BLaER1 (cell line): ENCODE measurements at regions not wholly inside any gene's neighbourhood (a gene's known extent, or its start where the extent isn't known, plus 50 kb on each side); places are given as distances from the start of the nearest gene placed in this dataset.

ENCODE experiments used
- H3K27ac ChIP-seq: shearing (Covaris generic); formaldehyde crosslinking; 2 replicates; pipeline ENCODE4 v1.8.1; 2022
- H3K27me3 ChIP-seq: shearing (Covaris generic); formaldehyde crosslinking; 2 replicates; pipeline ENCODE4 v1.8.1; 2022
- H3K36me3 ChIP-seq: shearing (Covaris generic); formaldehyde crosslinking; 2 replicates; pipeline ENCODE4 v1.8.1; 2022
- H3K4me1 ChIP-seq: shearing (Covaris generic); formaldehyde crosslinking; 2 replicates; pipeline ENCODE4 v1.8.1; 2022
- H3K4me2 ChIP-seq: shearing (Covaris generic); formaldehyde crosslinking; 2 replicates; pipeline ENCODE4 v1.8.1; 2022
- H3K4me3 ChIP-seq: shearing (Covaris generic); formaldehyde crosslinking; 2 replicates; pipeline ENCODE4 v1.8.1; 2022
- H3K9ac ChIP-seq: shearing (Covaris generic); formaldehyde crosslinking; 2 replicates; pipeline ENCODE4 v1.8.1; 2022
- H3K9me3 ChIP-seq: shearing (Covaris generic); formaldehyde crosslinking; 2 replicates; pipeline ENCODE4 v1.8.1; 2022
- H4K20me1 ChIP-seq: shearing (Covaris generic); formaldehyde crosslinking; 2 replicates; pipeline ENCODE4 v1.8.1; 2022
- Cebpa-rat ChIP-seq: shearing (Covaris generic); IDR thresholded peaks from 2 replicates; pipeline ENCODE4 v1.8.1; 2022

DNA sequence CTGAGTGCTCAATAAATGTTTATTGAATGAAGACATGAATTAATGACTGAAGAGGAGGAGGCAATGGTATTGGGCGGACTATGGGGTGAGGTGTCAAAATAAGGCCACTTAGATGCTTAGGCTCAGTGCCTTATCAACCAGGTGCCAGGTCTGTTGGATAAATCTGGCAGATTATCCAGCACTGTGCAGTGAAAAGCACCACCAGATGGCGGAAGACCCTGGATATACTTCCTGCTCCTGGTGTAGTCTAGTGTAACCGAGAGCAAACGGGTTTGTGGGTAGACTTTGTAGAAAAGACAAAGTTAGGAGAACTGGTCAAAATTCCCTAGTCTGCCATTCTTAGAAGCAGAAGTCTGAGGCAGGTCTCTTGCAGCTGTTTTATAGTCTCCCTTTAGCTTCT is 306.3 kb downstream of the ATP23 start:
- Histone ChIP-seq H3K9me3 (no peaks in the 10 kb centered on the region), H3K9ac (no peak overlapping the region), H3K4me3 (no peak overlapping the region), H3K4me2 (no peak overlapping the region), H4K20me1 (no peaks in the 10 kb centered on the region), H3K27ac (no peak overlapping the region), H3K4me1 (peaks cover 8% of the 10 kb centered on the region), H3K36me3 (no peaks in the 10 kb centered on the region), H3K27me3 (no peaks in the 10 kb centered on the region)
- no peak for TF ChIP-seq Cebpa-rat

GRCh38 chr12:58248599-58248998 is 307.2 kb downstream of the ATP23 start:
- Histone ChIP-seq H3K4me1 (peaks cover 14% of the 10 kb centered on the region), H3K9ac (no peak overlapping the region), H4K20me1 (no peaks in the 10 kb centered on the region), H3K27me3 (no peaks in the 10 kb centered on the region), H3K4me3 (no peak overlapping the region), H3K36me3 (no peaks in the 10 kb centered on the region), H3K9me3 (no peaks in the 10 kb centered on the region), H3K4me2 (no peak overlapping the region), H3K27ac (no peak overlapping the region)
- no peak for TF ChIP-seq Cebpa-rat

GRCh38 chr12:58249610-58250009 is 308.2 kb downstream of the ATP23 start:
- no peak for TF ChIP-seq Cebpa-rat
- H3K27me3 ChIP-seq, result no peaks in the 10 kb centered on the region

DNA sequence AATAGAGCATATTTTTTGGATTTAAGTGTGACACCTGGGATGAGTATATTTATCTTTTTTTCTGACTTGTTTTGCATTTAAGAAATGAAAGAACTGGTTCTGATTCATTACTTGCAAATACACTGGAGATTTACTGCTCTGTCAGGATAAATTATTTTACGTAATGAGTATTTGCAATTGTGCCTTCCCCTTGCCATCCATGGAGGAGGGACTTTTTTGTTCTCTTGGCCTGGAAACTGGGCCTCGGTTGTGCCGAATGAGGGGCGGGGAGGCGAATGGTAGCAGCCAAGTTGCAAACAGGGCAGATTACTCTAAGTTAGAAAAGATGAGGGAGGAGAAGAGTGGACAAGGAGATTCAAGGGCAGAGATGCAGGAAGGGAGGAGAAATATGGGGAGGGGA is 308.7 kb downstream of the ATP23 start:
- no peak overlapping the region for H3K4me3 ChIP-seq
- no peaks in the 10 kb centered on the region for H3K9me3 ChIP-seq
- TF ChIP-seq Cebpa-rat, result no peak
- no peaks in the 10 kb centered on the region for H3K36me3 ChIP-seq
- no peak overlapping the region for H3K27ac ChIP-seq
- no peaks in the 10 kb centered on the region for H3K27me3 ChIP-seq
- no peak overlapping the region for H3K4me2 ChIP-seq
- no peaks in the 10 kb centered on the region for H4K20me1 ChIP-seq
- no peak overlapping the region for H3K9ac ChIP-seq
- H3K4me1 ChIP-seq, result peaks cover 14% of the 10 kb centered on the region

More at GRCh38 chr12:58249610-58250009, 308.2 kb downstream of the ATP23 start:
- Histone ChIP-seq H3K4me2 (no peak overlapping the region), H3K9ac (no peak overlapping the region), H3K4me1 (peaks cover 14% of the 10 kb centered on the region), H3K9me3 (no peaks in the 10 kb centered on the region), H3K27ac (no peak overlapping the region), H4K20me1 (no peaks in the 10 kb centered on the region), H3K36me3 (no peaks in the 10 kb centered on the region), H3K4me3 (no peak overlapping the region)

DNA sequence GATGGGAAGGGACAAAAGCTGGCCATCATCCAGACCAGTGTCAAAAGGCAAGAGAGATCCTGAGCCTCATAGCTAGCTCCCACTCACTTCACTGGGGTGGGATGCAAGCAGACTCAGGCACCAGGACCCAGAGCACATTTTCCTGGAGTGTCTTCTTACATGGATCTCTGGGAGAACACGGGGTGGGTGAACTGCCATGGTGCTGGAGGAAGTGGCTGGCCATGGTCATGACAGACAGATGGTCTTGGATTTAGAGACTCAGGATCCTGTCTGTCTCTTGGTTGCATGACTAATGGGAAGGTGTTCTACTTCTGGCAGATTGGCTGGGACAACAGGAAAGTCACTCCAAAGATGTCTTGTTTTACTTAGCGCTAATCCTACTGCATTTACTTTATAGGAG is 311.5 kb downstream of the ATP23 start:
- Histone ChIP-seq H3K36me3 (no peaks in the 10 kb centered on the region), H4K20me1 (no peaks in the 10 kb centered on the region), H3K4me2 (peak overlapping the region; percentile 45), H3K9me3 (0 out of 2 replicates have a peak, but pooled peaks cover 4% of the 10 kb centered on the region), H3K27ac (peak overlapping the region; percentile 54; the same call in 1 of the 2 replicates), H3K4me1 (peaks cover 14% of the 10 kb centered on the region), H3K4me3 (no peak overlapping the region), H3K9ac (no peak overlapping the region), H3K27me3 (no peaks in the 10 kb centered on the region)
- TF ChIP-seq Cebpa-rat, result no peak

DNA sequence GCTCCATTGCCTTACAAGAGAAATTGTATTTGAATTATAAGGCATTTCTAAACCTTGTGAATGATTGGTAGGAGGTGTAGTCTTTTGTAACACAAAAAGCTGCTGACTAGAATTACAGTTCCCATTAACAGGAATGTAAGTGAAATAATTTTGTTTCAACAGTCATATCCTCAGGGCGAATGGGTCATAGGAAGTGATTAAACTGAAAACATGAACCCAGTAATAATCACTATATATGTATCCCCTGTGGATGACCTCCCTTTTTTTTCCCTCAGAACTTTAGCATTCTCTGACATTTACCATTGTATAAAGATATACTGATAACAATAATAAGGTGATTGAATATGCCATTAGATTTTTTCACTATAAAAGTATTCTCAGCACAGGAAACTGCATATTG is 312.3 kb downstream of the ATP23 start:
- Histone ChIP-seq H3K4me2 (no peak overlapping the region), H3K36me3 (no peaks in the 10 kb centered on the region), H3K9me3 (0 out of 2 replicates have a peak, but pooled peaks cover 4% of the 10 kb centered on the region), H3K4me3 (no peak overlapping the region), H3K4me1 (peaks cover 14% of the 10 kb centered on the region), H4K20me1 (no peaks in the 10 kb centered on the region), H3K27me3 (no peaks in the 10 kb centered on the region), H3K9ac (no peak overlapping the region), H3K27ac (no peak overlapping the region)
- no peak for TF ChIP-seq Cebpa-rat

DNA sequence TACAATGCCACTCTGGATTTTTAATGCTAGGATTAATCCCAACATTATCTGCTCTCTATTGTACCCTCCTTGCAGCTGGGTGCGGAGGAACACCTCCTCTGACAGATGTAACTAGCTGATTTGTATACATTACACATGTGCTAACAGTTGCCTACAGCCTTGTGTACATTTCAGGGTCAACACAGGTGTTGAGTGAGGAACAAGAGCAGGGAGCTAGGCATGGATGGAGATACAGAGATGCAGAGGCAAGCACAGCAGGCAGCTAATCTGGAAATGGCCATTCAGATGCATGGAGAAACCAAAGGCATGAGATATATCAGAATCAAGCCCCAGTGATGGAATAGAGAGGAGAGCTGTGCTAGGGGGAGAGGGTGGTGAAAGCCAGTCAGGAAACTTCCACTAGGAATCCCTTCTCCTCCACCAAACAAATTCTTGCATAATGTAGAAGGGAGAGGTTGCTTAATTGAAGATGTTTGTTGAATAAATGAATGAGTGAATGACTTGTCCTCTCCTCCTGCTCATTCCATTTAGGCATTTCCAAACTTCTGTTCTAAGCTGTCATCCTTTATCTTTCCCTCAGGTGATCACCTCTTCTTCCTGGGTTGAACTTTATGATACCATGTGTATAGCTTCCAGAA is 313.2 kb downstream of the ATP23 start:
- 0 out of 2 replicates have a peak, but pooled peaks cover 4% of the 10 kb centered on the region for H3K9me3 ChIP-seq
- H3K9ac ChIP-seq, result no peak overlapping the region
- no peak overlapping the region for H3K27ac ChIP-seq
- H4K20me1 ChIP-seq, result no peaks in the 10 kb centered on the region
- no peaks in the 10 kb centered on the region for H3K27me3 ChIP-seq
- H3K36me3 ChIP-seq, result no peaks in the 10 kb centered on the region
- TF ChIP-seq Cebpa-rat, result no peak
- H3K4me2 ChIP-seq, result no peak overlapping the region
- H3K4me1 ChIP-seq, result peaks cover 14% of the 10 kb centered on the region
- H3K4me3 ChIP-seq, result no peak overlapping the region

DNA sequence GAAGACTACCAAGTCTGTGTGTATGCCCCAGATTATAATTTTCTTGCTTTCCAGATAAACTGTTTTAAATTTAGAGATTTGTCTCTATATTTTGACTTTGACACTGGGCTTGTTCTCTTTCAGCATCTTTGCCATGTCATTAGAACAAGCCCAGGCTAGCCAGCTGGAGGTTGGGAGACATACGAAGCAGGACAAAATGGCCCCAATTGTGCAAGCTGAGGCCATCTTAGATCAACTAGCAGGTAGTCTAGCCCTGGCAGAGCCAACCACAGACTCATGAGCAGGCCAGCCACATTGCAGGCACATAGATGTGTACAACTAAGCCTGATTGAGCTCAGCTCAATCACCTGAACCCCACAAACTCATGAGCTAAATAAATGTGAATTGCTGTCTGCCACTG is 321.4 kb downstream of the ATP23 start:
- no peaks in the 10 kb centered on the region for H3K27me3 ChIP-seq
- H4K20me1 ChIP-seq, result no peaks in the 10 kb centered on the region
- H3K4me3 ChIP-seq, result no peak overlapping the region
- H3K36me3 ChIP-seq, result no peaks in the 10 kb centered on the region
- no peak overlapping the region for H3K4me2 ChIP-seq
- H3K9ac ChIP-seq, result no peak overlapping the region
- H3K4me1 ChIP-seq, result no peaks in the 10 kb centered on the region
- H3K27ac ChIP-seq, result no peak overlapping the region
- TF ChIP-seq Cebpa-rat, result no peak
- H3K9me3 ChIP-seq, result 0 out of 2 replicates have a peak, but pooled peaks cover 3% of the 10 kb centered on the region

DNA sequence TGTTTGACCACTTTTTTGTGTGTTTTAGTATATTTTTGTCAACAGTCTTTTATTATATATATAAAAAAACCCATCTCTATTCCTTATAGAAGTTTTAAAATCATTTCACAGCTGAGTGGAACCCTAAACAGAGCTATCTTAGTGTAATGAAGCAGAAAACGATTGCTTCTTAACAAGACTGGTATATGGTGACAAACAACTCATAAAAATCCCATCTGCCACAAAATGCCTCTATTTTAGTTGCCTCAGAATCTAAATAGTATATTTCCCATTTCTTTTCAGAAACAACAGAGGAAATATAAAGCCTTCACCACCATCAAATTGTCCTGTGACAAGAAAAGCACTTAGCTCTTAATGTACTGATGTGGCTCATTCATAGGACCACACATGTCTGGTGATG is 322.4 kb downstream of the ATP23 start:
- Histone ChIP-seq H3K9ac (no peak overlapping the region), H3K4me3 (no peak overlapping the region), H3K4me1 (no peaks in the 10 kb centered on the region), H3K27ac (no peak overlapping the region), H3K27me3 (no peaks in the 10 kb centered on the region), H3K9me3 (0 out of 2 replicates have a peak, but pooled peaks cover 3% of the 10 kb centered on the region), H3K36me3 (no peaks in the 10 kb centered on the region), H4K20me1 (no peaks in the 10 kb centered on the region), H3K4me2 (no peak overlapping the region)
- no peak for TF ChIP-seq Cebpa-rat

GRCh38 chr12:58268069-58268468 is 326.7 kb downstream of the ATP23 start:
- no peaks in the 10 kb centered on the region for H3K36me3 ChIP-seq
- no peak overlapping the region for H3K4me2 ChIP-seq
- no peak overlapping the region for H3K4me3 ChIP-seq
- H3K27me3 ChIP-seq, result no peaks in the 10 kb centered on the region
- no peak for TF ChIP-seq Cebpa-rat
- no peak overlapping the region for H3K27ac ChIP-seq
- no peaks in the 10 kb centered on the region for H3K4me1 ChIP-seq
- H3K9me3 ChIP-seq, result 0 out of 2 replicates have a peak, but pooled peaks cover 3% of the 10 kb centered on the region
- H3K9ac ChIP-seq, result no peak overlapping the region
- H4K20me1 ChIP-seq, result no peaks in the 10 kb centered on the region
